Thyroid gland (tissue), 4 donors: ENCODE measurements at regions not wholly inside any gene's neighbourhood (a gene's known extent, or its start where the extent isn't known, plus 50 kb on each side); places are given as distances from the start of the nearest gene placed in this dataset.

Experiments
- CTCF ChIP-seq, 6 experiments: fragments of 200-600 bp in 3 of 6; fragments of 450-650 bp in 3 of 6; sonication (generic) in 3 of 6; IDR thresholded peaks; one replicate each; pipeline ENCODE4 v1.5.1; 2016 to 2019; ENCODE audit warnings: antibody characterized with exemption in 6 of 6, mild to moderate bottlenecking in 2 of 6, inconsistent platforms in 1 of 6, moderate library complexity in 1 of 6
- POLR2A ChIP-seq, 2 donors: fragments of 450-650 bp; IDR thresholded peaks; one replicate each; pipeline ENCODE4 v1.6.1; 2017; ENCODE audit warnings: antibody characterized with exemption in 2 of 2, mild to moderate bottlenecking in 2 of 2, moderate library complexity in 1 of 2

- no peak for TF ChIP-seq POLR2A (IDR thresholded peaks at IDR 0.05)
- TF ChIP-seq CTCF (IDR thresholded peaks at IDR 0.05) = no peak
These were observed 255.1 kb upstream of the FAT3 start for GRCh38 chr11:91969486-91969885.
